ENCODE measurements at regions not wholly inside any gene's neighbourhood (a gene's known extent, or its start where the extent isn't known, plus 50 kb on each side); places are given as distances from the start of the nearest gene placed in this dataset.

- H3K27me3 ChIP-seq, result no peaks in the 10 kb centered on the region
- TF ChIP-seq CTCF (IDR thresholded peaks at IDR 0.05) (no peak), POLR2A (IDR thresholded peaks at IDR 0.05) (no peak)
- no peaks in the 10 kb centered on the region for H3K9me3 ChIP-seq (replicated peaks in 1 of 3)
- no peak for DNase-seq
- no peaks in the 10 kb centered on the region for H3K4me1 ChIP-seq (replicated peaks in 1 of 2)
- no peak overlapping the region for H3K27ac ChIP-seq
- no peaks in the 10 kb centered on the region for H3K36me3 ChIP-seq (replicated peaks in 1 of 2)
- intact Hi-C loops (cut with DNase I), result no loop called here
- no peak overlapping the region for H3K4me3 ChIP-seq
- WGBS, 4 donors, result 79 to 94% (median 85%) methylated on average over 6 of the region's 6 CpGs
These were observed 287.1 kb downstream of the LPIN1 start for GRCh38 chr2:12033494-12033893.

DNA sequence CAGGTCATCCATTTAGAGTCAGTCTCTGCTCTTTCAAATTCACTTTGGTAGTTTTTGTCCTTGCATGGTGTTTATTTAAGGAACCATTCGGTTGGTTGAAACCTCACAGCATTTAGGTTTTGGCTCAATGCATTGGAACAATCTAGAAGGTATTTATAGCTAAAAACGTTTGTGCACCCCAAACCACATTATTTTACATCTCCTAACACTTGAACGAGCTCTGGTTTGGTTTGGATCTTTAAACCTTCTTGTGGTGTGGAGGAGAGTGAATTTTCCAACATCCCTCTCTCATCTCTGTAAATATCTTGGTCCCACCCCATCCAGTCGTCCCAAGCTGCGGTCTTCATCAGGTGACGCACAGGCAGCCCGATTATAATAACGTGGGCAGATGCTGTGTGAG is 287.9 kb downstream of the LPIN1 start:
- H3K4me1 ChIP-seq (replicated peaks in 1 of 2), result no peaks in the 10 kb centered on the region
- DNase-seq, result no peak
- H3K27me3 ChIP-seq, result no peaks in the 10 kb centered on the region
- TF ChIP-seq CTCF (IDR thresholded peaks at IDR 0.05), result no peak
- TF ChIP-seq POLR2A (IDR thresholded peaks at IDR 0.05), result no peak
- H3K36me3 ChIP-seq (replicated peaks in 1 of 2), result no peaks in the 10 kb centered on the region
- no peak overlapping the region for H3K4me3 ChIP-seq
- intact Hi-C loops (cut with DNase I), result no loop called here
- no peak overlapping the region for H3K27ac ChIP-seq
- H3K9me3 ChIP-seq (replicated peaks in 1 of 3), result no peaks in the 10 kb centered on the region
- WGBS, 4 donors, result 79 to 88% (median 83%) methylated on average over 8 of the region's 8 CpGs

- no peak for DNase-seq
- intact Hi-C loops (cut with DNase I), result no loop called here
- WGBS, 4 donors, result 68 to 77% (median 73%) methylated on average over 11 of the region's 11 CpGs
- Histone ChIP-seq H3K4me3 (no peak overlapping the region), H3K4me1 (replicated peaks in 1 of 2) (no peaks in the 10 kb centered on the region), H3K36me3 (replicated peaks in 1 of 2) (no peaks in the 10 kb centered on the region), H3K9me3 (replicated peaks in 1 of 3) (no peaks in the 10 kb centered on the region), H3K27me3 (no peaks in the 10 kb centered on the region), H3K27ac (no peak overlapping the region)
- TF ChIP-seq POLR2A (IDR thresholded peaks at IDR 0.05), result no peak
- no peak for TF ChIP-seq CTCF (IDR thresholded peaks at IDR 0.05)
These were observed 288.7 kb downstream of the LPIN1 start for GRCh38 chr2:12035029-12035720.

DNA sequence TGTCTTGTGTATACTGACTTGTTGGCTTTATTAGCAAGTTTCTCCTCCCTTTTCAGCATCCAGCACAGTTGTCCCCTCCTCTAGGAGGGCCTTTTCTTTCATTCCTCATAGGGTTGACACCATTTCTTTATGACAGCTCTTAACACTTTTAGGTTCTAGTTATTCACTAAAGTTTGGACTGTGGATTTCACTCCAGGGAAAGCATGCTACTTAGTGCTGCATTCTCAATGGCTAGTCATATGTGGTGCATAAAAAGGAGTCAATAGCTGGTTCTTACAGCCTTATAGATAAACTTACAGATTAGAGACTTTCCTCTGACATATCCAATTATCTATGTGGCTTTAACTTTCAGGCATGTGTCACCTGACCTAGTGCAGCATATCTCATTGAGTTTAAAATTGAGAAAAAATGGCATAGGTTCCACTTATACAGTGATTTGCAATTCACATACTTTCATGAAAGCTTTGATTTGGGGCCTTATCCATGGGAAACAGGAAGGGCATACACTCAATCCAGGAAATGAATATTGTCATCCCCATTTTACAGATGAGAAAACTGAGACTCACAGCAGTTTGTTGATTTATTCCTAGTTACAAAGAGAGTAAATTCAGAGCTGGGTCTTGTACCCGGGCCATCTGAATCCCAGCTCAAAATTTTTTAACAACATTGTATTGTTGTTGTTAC is 289.7 kb downstream of the LPIN1 start:
- H3K27ac ChIP-seq, result no peak overlapping the region
- no peaks in the 10 kb centered on the region for H3K4me1 ChIP-seq (replicated peaks in 1 of 2)
- H3K9me3 ChIP-seq (replicated peaks in 1 of 3), result no peaks in the 10 kb centered on the region
- WGBS, 4 donors, result 88 to 95% (median 91%) methylated on average over 1 of the region's 1 CpG
- H3K4me3 ChIP-seq, result no peak overlapping the region
- TF ChIP-seq CTCF (IDR thresholded peaks at IDR 0.05) (no peak), POLR2A (IDR thresholded peaks at IDR 0.05) (no peak)
- no peak for DNase-seq
- no peaks in the 10 kb centered on the region for H3K36me3 ChIP-seq (replicated peaks in 1 of 2)
- H3K27me3 ChIP-seq, result no peaks in the 10 kb centered on the region
- intact Hi-C loops (cut with DNase I), result no loop called here
